ENCODE measurements at regions not wholly inside any gene's neighbourhood (a gene's known extent, or its start where the extent isn't known, plus 50 kb on each side); places are given as distances from the start of the nearest gene placed in this dataset.

GRCh38 chr17:13287226-13287625 is 269.4 kb upstream of the ELAC2 start:
- no peak for TF ChIP-seq CTCF (conservative IDR thresholded peaks at IDR 0.05; ENCODE audit: low read depth, low read length)
- Histone ChIP-seq H2AFZ (ENCODE audit: low read depth) (no peak overlapping the region), H3K4me3 (IDR thresholded peaks at IDR 0.05; ENCODE audit: insufficient read depth, low read depth, low read length) (no peak overlapping the region), H3K27me3 (ENCODE audit: insufficient read depth, low read depth) (no peaks in the 10 kb centered on the region), H3K4me1 (ENCODE audit: low read depth, poor library complexity, severe bottlenecking) (no peaks in the 10 kb centered on the region), H3K27ac (no peak overlapping the region), H3K9ac (no peak overlapping the region), H3K36me3 (ENCODE audit: insufficient read depth) (no peaks in the 10 kb centered on the region), H3K79me2 (ENCODE audit: insufficient read depth, low read depth) (no peaks in the 10 kb centered on the region), H3K4me2 (no peak overlapping the region), H4K20me1 (ENCODE audit: insufficient read depth) (no peaks in the 10 kb centered on the region)

GRCh38 chr17:13283606-13284005 is 265.8 kb upstream of the ELAC2 start:
- H4K20me1 ChIP-seq (ENCODE audit: insufficient read depth), result no peaks in the 10 kb centered on the region
- H3K9ac ChIP-seq, result no peak overlapping the region
- no peak overlapping the region for H3K27ac ChIP-seq
- H3K4me1 ChIP-seq (ENCODE audit: low read depth, poor library complexity, severe bottlenecking), result no peaks in the 10 kb centered on the region
- no peaks in the 10 kb centered on the region for H3K36me3 ChIP-seq (ENCODE audit: insufficient read depth)
- no peaks in the 10 kb centered on the region for H3K27me3 ChIP-seq (ENCODE audit: insufficient read depth, low read depth)
- no peak overlapping the region for H2AFZ ChIP-seq (ENCODE audit: low read depth)
- H3K79me2 ChIP-seq (ENCODE audit: insufficient read depth, low read depth), result no peaks in the 10 kb centered on the region
- no peak for TF ChIP-seq CTCF (conservative IDR thresholded peaks at IDR 0.05; ENCODE audit: low read depth, low read length)
- H3K4me3 ChIP-seq (IDR thresholded peaks at IDR 0.05; ENCODE audit: insufficient read depth, low read depth, low read length), result no peak overlapping the region
- no peak overlapping the region for H3K4me2 ChIP-seq

- no peaks in the 10 kb centered on the region for H3K4me1 ChIP-seq (ENCODE audit: low read depth, poor library complexity, severe bottlenecking)
- H3K4me2 ChIP-seq, result no peak overlapping the region
- no peaks in the 10 kb centered on the region for H3K36me3 ChIP-seq (ENCODE audit: insufficient read depth)
- no peak overlapping the region for H3K27ac ChIP-seq
- H4K20me1 ChIP-seq (ENCODE audit: insufficient read depth), result no peaks in the 10 kb centered on the region
- H3K9ac ChIP-seq, result no peak overlapping the region
- H3K4me3 ChIP-seq (IDR thresholded peaks at IDR 0.05; ENCODE audit: insufficient read depth, low read depth, low read length), result no peak overlapping the region
- no peaks in the 10 kb centered on the region for H3K27me3 ChIP-seq (ENCODE audit: insufficient read depth, low read depth)
- no peak for TF ChIP-seq CTCF (conservative IDR thresholded peaks at IDR 0.05; ENCODE audit: low read depth, low read length)
- H2AFZ ChIP-seq (ENCODE audit: low read depth), result no peak overlapping the region
- no peaks in the 10 kb centered on the region for H3K79me2 ChIP-seq (ENCODE audit: insufficient read depth, low read depth)
Observed at GRCh38 chr17:13281626-13282025, 263.8 kb upstream of the ELAC2 start.

GRCh38 chr17:13273806-13274205 is 256.0 kb upstream of the ELAC2 start:
- H4K20me1 ChIP-seq (ENCODE audit: insufficient read depth), result no peaks in the 10 kb centered on the region
- no peaks in the 10 kb centered on the region for H3K4me1 ChIP-seq (ENCODE audit: low read depth, poor library complexity, severe bottlenecking)
- H3K9ac ChIP-seq, result no peak overlapping the region
- H3K27me3 ChIP-seq (ENCODE audit: insufficient read depth, low read depth), result no peaks in the 10 kb centered on the region
- H3K4me2 ChIP-seq, result no peak overlapping the region
- H3K4me3 ChIP-seq (IDR thresholded peaks at IDR 0.05; ENCODE audit: insufficient read depth, low read depth, low read length), result no peak overlapping the region
- no peak overlapping the region for H2AFZ ChIP-seq (ENCODE audit: low read depth)
- no peak overlapping the region for H3K27ac ChIP-seq
- no peaks in the 10 kb centered on the region for H3K79me2 ChIP-seq (ENCODE audit: insufficient read depth, low read depth)
- no peak for TF ChIP-seq CTCF (conservative IDR thresholded peaks at IDR 0.05; ENCODE audit: low read depth, low read length)
- H3K36me3 ChIP-seq (ENCODE audit: insufficient read depth), result no peaks in the 10 kb centered on the region

GRCh38 chr17:13272296-13272695 is 254.5 kb upstream of the ELAC2 start:
- Histone ChIP-seq H3K27ac (no peak overlapping the region), H3K4me1 (ENCODE audit: low read depth, poor library complexity, severe bottlenecking) (no peaks in the 10 kb centered on the region), H3K36me3 (ENCODE audit: insufficient read depth) (no peaks in the 10 kb centered on the region), H2AFZ (ENCODE audit: low read depth) (no peak overlapping the region), H3K4me2 (no peak overlapping the region), H3K4me3 (IDR thresholded peaks at IDR 0.05; ENCODE audit: insufficient read depth, low read depth, low read length) (no peak overlapping the region), H3K79me2 (ENCODE audit: insufficient read depth, low read depth) (no peaks in the 10 kb centered on the region), H4K20me1 (ENCODE audit: insufficient read depth) (no peaks in the 10 kb centered on the region), H3K27me3 (ENCODE audit: insufficient read depth, low read depth) (no peaks in the 10 kb centered on the region), H3K9ac (no peak overlapping the region)
- no peak for TF ChIP-seq CTCF (conservative IDR thresholded peaks at IDR 0.05; ENCODE audit: low read depth, low read length)
